OCI-LY3 (cell line): ENCODE measurements at regions not wholly inside any gene's neighbourhood (a gene's known extent, or its start where the extent isn't known, plus 50 kb on each side); places are given as distances from the start of the nearest gene placed in this dataset.

Experiments used
- H2AFZ ChIP-seq: fragments of 200-600, 300-600 bp; shearing (Covaris generic); 2 replicates; pipeline ENCODE4 v1.6.0; 2014; ENCODE audit warnings: antibody characterized with exemption, low read depth, low read length
- H3K27ac ChIP-seq: fragments of 200-600, 300-600 bp; sonication (generic); 2 replicates; pipeline ENCODE4 v1.5.1; 2014; ENCODE audit warnings: mild to moderate bottlenecking, low read length, moderate library complexity, mixed read lengths
- H3K27me3 ChIP-seq: fragments of 200-600, 300-600 bp; sonication (generic); 2 replicates; pipeline ENCODE4 v1.6.1; 2014; ENCODE audit warnings: low read depth, low read length, mixed read lengths
- H3K36me3 ChIP-seq: fragments of 200-600, 300-600 bp; sonication (generic); replicated peaks from 2 replicates; pipeline ENCODE3; 2014; ENCODE audit warnings: low read depth, low read length, mixed read lengths
- H3K4me1 ChIP-seq: fragments of 300-600, 200-600 bp; sonication (generic); 2 replicates; pipeline ENCODE4 v1.6.1; 2014; ENCODE audit warnings: low read length, mixed read lengths
- H3K4me2 ChIP-seq: fragments of 200-600, 300-600 bp; sonication (generic); 2 replicates; pipeline ENCODE4 v1.6.1; 2014; ENCODE audit warnings: low read length, mixed read lengths
- H3K4me3 ChIP-seq: fragments of 300-600, 200-600 bp; sonication (generic); 2 replicates; pipeline ENCODE4 v1.5.1; 2014; ENCODE audit warnings: antibody characterized with exemption, mild to moderate bottlenecking, low read length, moderate library complexity
- H3K79me2 ChIP-seq: fragments of 300-600, 200-600 bp; shearing (Covaris generic); 2 replicates; pipeline ENCODE4 v1.6.1; 2014; ENCODE audit warnings: mild to moderate bottlenecking, low read length, mixed read lengths
- H3K9ac ChIP-seq: fragments of 300-600, 200-600 bp; shearing (Covaris generic); 2 replicates; pipeline ENCODE4 v1.6.0; 2014; ENCODE audit warnings: mild to moderate bottlenecking, low read length, moderate library complexity
- H3K9me3 ChIP-seq: fragments of 200-600, 300-600 bp; shearing (Covaris generic); 2 replicates; pipeline ENCODE4 v1.6.1; 2014; ENCODE audit warnings: low read length, mixed read lengths; ENCODE audit not compliant: insufficient read depth
- H4K20me1 ChIP-seq: fragments of 200-600, 300-600 bp; sonication (generic); 2 replicates; pipeline ENCODE4 v1.6.1; 2016; ENCODE audit warnings: low read length, mixed read lengths; ENCODE audit not compliant: insufficient read depth
- CTCF ChIP-seq: fragments of 200-600, 300-600 bp; sonication (generic); IDR thresholded peaks from 2 replicates; pipeline ENCODE4 v1.5.1; 2014; ENCODE audit warnings: antibody characterized with exemption, low read length, low read depth
- EZH2phosphoT487 ChIP-seq: fragments of 200-600 bp; shearing (Covaris generic); IDR thresholded peaks from 2 replicates; pipeline ENCODE4 v1.6.1; 2018; ENCODE audit warnings: antibody characterized with exemption, mixed run types, low read depth

DNA sequence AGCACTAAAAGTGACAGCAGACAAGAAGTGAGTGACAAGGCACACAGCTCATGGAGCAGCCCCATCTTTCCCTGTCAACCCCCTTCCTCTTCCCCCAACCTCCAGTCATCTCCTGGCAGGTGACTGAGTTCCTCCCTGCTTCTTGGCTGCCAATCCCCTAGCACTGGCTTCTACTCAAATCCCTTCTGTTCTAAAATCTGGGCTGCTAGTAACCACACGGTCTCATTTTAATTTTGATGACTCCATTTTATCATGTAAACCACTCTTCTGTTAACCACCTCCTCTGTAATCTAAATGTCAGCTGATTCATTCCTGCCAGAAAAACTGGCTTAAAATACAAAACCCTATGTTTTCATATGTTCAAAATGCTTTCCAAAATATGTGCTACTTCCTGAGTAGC lies 419.8 kb upstream of the MON1B start:
- no peaks in the 10 kb centered on the region for H3K9me3 ChIP-seq
- no peaks in the 10 kb centered on the region for H3K4me1 ChIP-seq
- no peak overlapping the region for H2AFZ ChIP-seq
- TF ChIP-seq CTCF: no peak
- TF ChIP-seq EZH2phosphoT487: no peak
- no peaks in the 10 kb centered on the region for H4K20me1 ChIP-seq
- H3K36me3 ChIP-seq: peaks cover 3% of the 10 kb centered on the region
- no peak overlapping the region for H3K4me3 ChIP-seq
- H3K4me2 ChIP-seq: no peak overlapping the region
- no peak overlapping the region for H3K27ac ChIP-seq
- H3K9ac ChIP-seq: no peak overlapping the region
- H3K79me2 ChIP-seq: no peaks in the 10 kb centered on the region
- no peaks in the 10 kb centered on the region for H3K27me3 ChIP-seq

DNA sequence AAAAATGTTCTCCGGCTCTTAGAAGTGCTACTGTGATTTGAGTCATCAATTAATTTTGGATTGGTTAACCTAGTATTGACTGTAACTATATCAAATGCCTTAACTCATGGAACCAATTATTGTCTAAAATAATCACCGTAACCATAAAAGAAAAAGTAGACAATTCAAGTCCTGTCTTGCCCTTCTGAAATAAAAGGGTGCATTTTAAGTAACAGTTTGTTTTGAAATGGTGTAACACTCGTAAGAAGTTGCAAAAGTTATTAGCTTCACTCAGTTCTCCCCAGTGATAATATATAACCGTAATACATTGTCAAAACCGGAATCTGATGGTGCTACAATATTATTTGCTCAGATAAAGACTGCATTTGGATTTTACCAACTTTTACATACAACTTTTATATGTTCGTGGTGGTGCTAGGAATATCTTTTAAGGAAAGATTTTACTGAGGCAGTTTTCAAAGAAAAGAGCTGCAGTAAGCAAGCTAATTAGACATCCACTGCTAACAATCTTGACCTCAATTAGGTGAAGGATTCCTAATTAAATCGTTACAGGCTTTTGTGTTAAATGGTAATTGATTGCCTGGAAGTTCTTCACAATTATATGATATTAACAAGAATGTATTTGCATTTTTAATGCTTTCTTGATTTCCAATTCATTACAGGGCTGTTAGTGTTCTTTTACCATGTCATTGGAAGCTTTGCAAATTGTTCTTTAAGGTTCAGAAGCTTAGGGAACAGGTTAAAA lies 413.1 kb upstream of the MON1B start:
- Histone ChIP-seq H3K27me3 (no peaks in the 10 kb centered on the region), H3K9me3 (no peaks in the 10 kb centered on the region), H2AFZ (no peak overlapping the region), H3K4me2 (no peak overlapping the region), H3K4me3 (no peak overlapping the region), H3K4me1 (no peaks in the 10 kb centered on the region), H4K20me1 (no peaks in the 10 kb centered on the region), H3K9ac (no peak overlapping the region), H3K79me2 (no peaks in the 10 kb centered on the region), H3K27ac (no peak overlapping the region), H3K36me3 (no peaks in the 10 kb centered on the region)
- no peak for TF ChIP-seq EZH2phosphoT487
- no peak for TF ChIP-seq CTCF

DNA sequence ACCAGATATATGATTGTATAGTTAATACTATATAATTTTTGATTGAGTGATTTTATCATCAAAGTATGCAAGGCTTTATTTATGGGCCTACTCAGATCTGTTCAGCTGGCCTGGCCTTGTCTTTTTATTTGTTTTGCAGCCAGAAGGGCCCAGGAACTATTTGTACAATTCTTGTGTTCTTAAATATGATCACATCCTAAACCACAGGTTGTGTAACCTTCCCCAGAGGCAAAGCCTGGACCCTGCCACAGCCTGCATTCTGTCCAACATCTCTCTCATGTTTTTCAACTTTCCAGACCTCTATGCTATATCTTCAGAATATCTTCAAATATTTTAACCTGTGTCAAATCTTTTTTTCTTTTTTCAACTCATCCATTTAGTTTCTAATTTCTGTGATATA lies 410.4 kb upstream of the MON1B start:
- H3K4me3 ChIP-seq: no peak overlapping the region
- H3K79me2 ChIP-seq: no peaks in the 10 kb centered on the region
- no peak overlapping the region for H3K4me2 ChIP-seq
- H2AFZ ChIP-seq: no peak overlapping the region
- no peaks in the 10 kb centered on the region for H4K20me1 ChIP-seq
- H3K9me3 ChIP-seq: no peaks in the 10 kb centered on the region
- H3K27ac ChIP-seq: no peak overlapping the region
- H3K36me3 ChIP-seq: no peaks in the 10 kb centered on the region
- H3K27me3 ChIP-seq: no peaks in the 10 kb centered on the region
- no peaks in the 10 kb centered on the region for H3K4me1 ChIP-seq
- H3K9ac ChIP-seq: no peak overlapping the region
- no peak for TF ChIP-seq CTCF
- no peak for TF ChIP-seq EZH2phosphoT487

DNA sequence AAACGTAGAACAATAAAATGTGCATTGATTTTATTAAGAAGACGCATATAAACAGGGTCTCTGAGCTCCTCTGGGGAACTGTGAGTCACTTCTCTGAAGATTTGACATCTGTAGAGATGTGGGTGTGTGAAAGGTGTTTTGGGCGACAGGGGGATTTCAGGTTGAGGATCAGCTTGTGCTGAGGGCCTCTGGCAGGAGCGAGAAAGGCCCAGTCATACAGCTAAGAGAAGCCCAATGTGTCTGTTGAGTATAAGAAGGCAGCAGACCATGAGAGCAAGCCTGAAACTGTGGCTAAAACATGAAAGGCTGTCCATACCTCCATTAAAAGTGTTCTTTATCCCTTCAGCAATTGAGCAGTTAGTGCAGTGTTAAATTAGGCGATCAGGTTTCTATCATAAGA lies 406.5 kb upstream of the MON1B start:
- no peaks in the 10 kb centered on the region for H3K9me3 ChIP-seq
- no peak overlapping the region for H2AFZ ChIP-seq
- H3K4me3 ChIP-seq: no peak overlapping the region
- TF ChIP-seq CTCF: no peak
- TF ChIP-seq EZH2phosphoT487: no peak
- H3K4me1 ChIP-seq: no peaks in the 10 kb centered on the region
- no peaks in the 10 kb centered on the region for H4K20me1 ChIP-seq
- no peaks in the 10 kb centered on the region for H3K36me3 ChIP-seq
- H3K27ac ChIP-seq: no peak overlapping the region
- no peak overlapping the region for H3K9ac ChIP-seq
- H3K27me3 ChIP-seq: no peaks in the 10 kb centered on the region
- no peaks in the 10 kb centered on the region for H3K79me2 ChIP-seq
- H3K4me2 ChIP-seq: no peak overlapping the region
